ENCODE measurements at regions not wholly inside any gene's neighbourhood (a gene's known extent, or its start where the extent isn't known, plus 50 kb on each side); places are given as distances from the start of the nearest gene placed in this dataset.

GRCh38 chr2:180442860-180443644 is 436.0 kb upstream of the CWC22 start:
- Histone ChIP-seq H3K4me1 (replicated peaks) (no peaks in the 10 kb centered on the region), H3K4me3 (no peak overlapping the region), H3K36me3 (no peaks in the 10 kb centered on the region), H3K27ac (no peak overlapping the region), H3K27me3 (replicated peaks; ENCODE audit: insufficient read depth) (no peaks in the 10 kb centered on the region), H3K9me3 (no peaks in the 10 kb centered on the region)
- TF ChIP-seq CTCF (IDR thresholded peaks at IDR 0.05): no peak
- TF ChIP-seq POLR2A (IDR thresholded peaks at IDR 0.05): no peak
- TF ChIP-seq POLR2AphosphoS5 (IDR thresholded peaks at IDR 0.05): no peak
- WGBS: 93% methylated on average over 1 of the region's 1 CpG
- intact Hi-C loops (cut with DNase I): no loop called here
- DNase-seq (ENCODE audit: low spot score): no peak

- no peak overlapping the region for H3K4me3 ChIP-seq
- H3K4me1 ChIP-seq (replicated peaks): no peaks in the 10 kb centered on the region
- H3K27ac ChIP-seq: no peak overlapping the region
- TF ChIP-seq POLR2A (IDR thresholded peaks at IDR 0.05) (no peak), CTCF (IDR thresholded peaks at IDR 0.05) (no peak), POLR2AphosphoS5 (IDR thresholded peaks at IDR 0.05) (no peak)
- 92% methylated on average over 3 of the region's 3 CpGs for WGBS
- H3K36me3 ChIP-seq: no peaks in the 10 kb centered on the region
- intact Hi-C loops (cut with DNase I): no loop called here
- no peaks in the 10 kb centered on the region for H3K9me3 ChIP-seq
- DNase-seq (ENCODE audit: low spot score): no peak
- H3K27me3 ChIP-seq (replicated peaks; ENCODE audit: insufficient read depth): no peaks in the 10 kb centered on the region
These were observed 412.1 kb upstream of the CWC22 start for GRCh38 chr2:180419212-180419611.

- H3K27me3 ChIP-seq (replicated peaks; ENCODE audit: insufficient read depth): no peaks in the 10 kb centered on the region
- TF ChIP-seq POLR2AphosphoS5 (IDR thresholded peaks at IDR 0.05) (no peak), POLR2A (IDR thresholded peaks at IDR 0.05) (no peak), CTCF (IDR thresholded peaks at IDR 0.05) (no peak)
- H3K36me3 ChIP-seq: no peaks in the 10 kb centered on the region
- no peak for DNase-seq (ENCODE audit: low spot score)
- H3K4me3 ChIP-seq: no peak overlapping the region
- H3K27ac ChIP-seq: no peak overlapping the region
- 7% methylated on average over 6 of the region's 6 CpGs for WGBS
- intact Hi-C loops (cut with DNase I): no loop called here
- no peaks in the 10 kb centered on the region for H3K4me1 ChIP-seq (replicated peaks)
- H3K9me3 ChIP-seq: no peaks in the 10 kb centered on the region
These were observed 409.5 kb upstream of the CWC22 start for GRCh38 chr2:180416627-180417026.

GRCh38 chr2:180413336-180413735 is 406.2 kb upstream of the CWC22 start:
- Histone ChIP-seq H3K9me3 (no peaks in the 10 kb centered on the region), H3K27me3 (replicated peaks; ENCODE audit: insufficient read depth) (no peaks in the 10 kb centered on the region), H3K4me3 (no peak overlapping the region), H3K27ac (no peak overlapping the region), H3K36me3 (no peaks in the 10 kb centered on the region), H3K4me1 (replicated peaks) (no peaks in the 10 kb centered on the region)
- WGBS: 61% methylated on average over 2 of the region's 2 CpGs
- intact Hi-C loops (cut with DNase I): no loop called here
- no peak for DNase-seq (ENCODE audit: low spot score)
- TF ChIP-seq CTCF (IDR thresholded peaks at IDR 0.05) (no peak), POLR2A (IDR thresholded peaks at IDR 0.05) (no peak), POLR2AphosphoS5 (IDR thresholded peaks at IDR 0.05) (no peak)

GRCh38 chr2:180412219-180412618 is 405.1 kb upstream of the CWC22 start:
- no peak for DNase-seq (ENCODE audit: low spot score)
- H3K9me3 ChIP-seq: no peaks in the 10 kb centered on the region
- intact Hi-C loops (cut with DNase I): no loop called here
- H3K4me3 ChIP-seq: no peak overlapping the region
- 49% methylated on average over 4 of the region's 4 CpGs for WGBS
- H3K4me1 ChIP-seq (replicated peaks): no peaks in the 10 kb centered on the region
- TF ChIP-seq POLR2A (IDR thresholded peaks at IDR 0.05): no peak
- H3K36me3 ChIP-seq: no peaks in the 10 kb centered on the region
- no peaks in the 10 kb centered on the region for H3K27me3 ChIP-seq (replicated peaks; ENCODE audit: insufficient read depth)
- no peak overlapping the region for H3K27ac ChIP-seq
